ENCODE measurements at regions not wholly inside any gene's neighbourhood (a gene's known extent, or its start where the extent isn't known, plus 50 kb on each side); places are given as distances from the start of the nearest gene placed in this dataset.

DNA sequence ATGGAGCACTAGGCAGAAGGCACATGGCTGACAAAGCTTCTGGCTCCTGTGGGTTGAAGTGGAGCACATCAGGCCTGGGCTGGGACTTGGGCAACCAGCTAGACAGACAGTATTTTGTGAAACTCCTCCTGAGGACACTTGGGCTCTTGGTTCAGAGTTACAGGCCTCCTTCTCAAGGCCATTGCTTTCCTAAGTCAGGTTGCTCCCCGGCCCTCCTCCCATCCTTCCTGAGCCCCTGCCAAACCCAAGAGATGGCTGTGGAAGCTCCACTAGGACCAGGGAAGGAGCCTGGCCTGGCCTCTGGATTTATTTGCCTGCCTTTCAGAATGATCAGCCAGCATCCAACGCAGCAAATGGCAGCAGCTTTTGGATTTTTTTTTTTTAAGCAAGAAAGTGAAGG, 56.3 kb downstream of the MAGEF1 start:
- TF ChIP-seq TAF1 (IDR thresholded peaks at IDR 0.05; ENCODE audit: low read depth, low read length) (no peak), POLR2AphosphoS5 (IDR thresholded peaks at IDR 0.05; ENCODE audit: low read depth, low read length) (no peak), POLR2A (IDR thresholded peaks at IDR 0.05; ENCODE audit: low read depth, low read length) (no peak), SPI1 (IDR thresholded peaks at IDR 0.05; ENCODE audit: low read depth, low read length) (no peak), PAX5 (IDR thresholded peaks at IDR 0.05; ENCODE audit: insufficient read depth, low read length, severe bottlenecking) (no peak), POU2F2 (IDR thresholded peaks at IDR 0.05; ENCODE audit: low read depth, low read length) (no peak)
